Suppressor macrophage (primary cell): ENCODE measurements at regions not wholly inside any gene's neighbourhood (a gene's known extent, or its start where the extent isn't known, plus 50 kb on each side); places are given as distances from the start of the nearest gene placed in this dataset.
A peak's percentile ranks its signal among the peaks of the same experiment; 100 is the strongest.
"Not testable (repeated sequence)": the region's sequence is repeated elsewhere in the genome, so short reads cannot be mapped to it uniquely, and the experiment has no call there.

Experiments used
- DNase-seq, 4 experiments: peaks; one replicate each; pipeline ENCODE4 v3.0.0-alpha.2; 2020 to 2022

- DNase-seq = peak; percentile 8 to 60 (median 31)
Observed at GRCh38 chr4:56575820-56576429, 70.3 kb downstream of the ARL9 start.

- not testable (repeated sequence) for DNase-seq
Observed at GRCh38 chr4:56592417-56592816, 86.8 kb downstream of the ARL9 start.
